ENCODE measurements at regions not wholly inside any gene's neighbourhood (a gene's known extent, or its start where the extent isn't known, plus 50 kb on each side); places are given as distances from the start of the nearest gene placed in this dataset.
"Not testable (repeated sequence)": the region's sequence is repeated elsewhere in the genome, so short reads cannot be mapped to it uniquely, and the experiment has no call there.

DNA sequence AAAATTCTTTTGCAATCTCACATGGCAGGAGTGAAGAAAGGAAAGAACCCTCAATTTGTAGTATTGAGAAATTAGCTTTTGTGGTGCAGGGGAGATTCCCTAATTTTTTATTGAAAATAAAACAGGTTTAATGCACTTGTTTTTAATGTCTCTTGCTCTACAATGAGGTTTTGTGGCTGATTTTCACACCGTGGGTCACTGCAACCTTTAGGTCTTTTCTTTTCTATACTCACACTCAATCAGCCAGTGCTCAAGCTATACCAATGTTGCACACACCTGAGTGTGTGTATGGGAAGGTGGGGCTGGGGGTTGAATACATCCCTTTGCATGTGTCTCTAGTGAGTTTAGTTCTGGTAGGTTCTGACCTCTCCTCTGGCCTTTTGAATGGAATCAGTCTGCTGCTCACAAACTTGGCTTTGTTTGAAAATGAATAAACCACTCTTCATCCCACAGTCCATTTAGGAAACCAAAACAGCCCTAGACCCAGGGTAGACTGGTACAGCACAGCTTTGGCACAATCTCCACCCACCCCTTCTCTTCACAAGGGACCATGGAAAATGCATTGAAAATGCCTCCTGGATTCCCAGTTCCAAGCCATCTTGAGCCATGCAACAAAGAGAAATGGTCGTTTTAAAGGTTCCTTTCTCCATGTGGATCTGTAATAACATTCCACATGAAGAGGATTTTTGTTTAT, 411.5 kb downstream of the SFMBT2 start:
- Mint-ChIP-seq H3K4me1 (ENCODE audit: low read depth) (peaks cover 8% of the 10 kb centered on the region), H3K4me3 (no peak overlapping the region), H3K27me3 (no peaks in the 10 kb centered on the region), H3K9me3 (no peaks in the 10 kb centered on the region), H3K36me3 (ENCODE audit: low read depth) (no peaks in the 10 kb centered on the region), H3K27ac (no peak overlapping the region)
- intact Hi-C loops (cut with micrococcal nuclease), result no loop called here

DNA sequence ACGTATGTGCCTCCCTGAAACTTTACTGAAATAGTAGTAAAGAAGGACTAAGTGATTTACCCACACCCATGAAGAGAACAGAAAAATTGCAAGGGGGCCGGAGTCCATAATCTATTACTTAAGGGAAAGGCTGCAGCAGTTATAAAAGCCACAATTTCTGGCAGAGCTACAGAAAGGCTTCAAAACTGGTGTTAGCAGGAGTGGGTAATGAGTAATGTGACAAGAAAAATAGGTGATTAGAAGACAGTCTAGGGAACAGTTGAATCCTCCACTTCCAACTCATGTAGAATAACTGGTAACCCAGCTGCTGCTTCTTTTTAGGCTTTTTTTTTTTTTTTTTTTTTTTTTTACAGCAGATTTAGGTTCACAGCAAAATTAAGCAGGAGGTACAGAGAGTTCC, 413.3 kb downstream of the SFMBT2 start:
- no peaks in the 10 kb centered on the region for H3K9me3 Mint-ChIP-seq
- H3K27ac Mint-ChIP-seq, result no peak overlapping the region

GRCh38 chr10:6996431-6996830, 414.4 kb downstream of the SFMBT2 start:
- Mint-ChIP-seq H3K4me1 (ENCODE audit: low read depth) (peaks cover 5% of the 10 kb centered on the region), H3K4me3 (no peak overlapping the region), H3K27ac (no peak overlapping the region), H3K36me3 (ENCODE audit: low read depth) (no peaks in the 10 kb centered on the region), H3K9me3 (no peaks in the 10 kb centered on the region), H3K27me3 (no peaks in the 10 kb centered on the region)
- intact Hi-C loops (cut with micrococcal nuclease), result no loop called here

More for the DNA sequence above, 413.3 kb downstream of the SFMBT2 start:
- Mint-ChIP-seq H3K4me3 (no peak overlapping the region), H3K4me1 (ENCODE audit: low read depth) (peaks cover 5% of the 10 kb centered on the region), H3K27me3 (no peaks in the 10 kb centered on the region), H3K36me3 (ENCODE audit: low read depth) (no peaks in the 10 kb centered on the region)
- intact Hi-C loops (cut with micrococcal nuclease), result no loop called here

DNA sequence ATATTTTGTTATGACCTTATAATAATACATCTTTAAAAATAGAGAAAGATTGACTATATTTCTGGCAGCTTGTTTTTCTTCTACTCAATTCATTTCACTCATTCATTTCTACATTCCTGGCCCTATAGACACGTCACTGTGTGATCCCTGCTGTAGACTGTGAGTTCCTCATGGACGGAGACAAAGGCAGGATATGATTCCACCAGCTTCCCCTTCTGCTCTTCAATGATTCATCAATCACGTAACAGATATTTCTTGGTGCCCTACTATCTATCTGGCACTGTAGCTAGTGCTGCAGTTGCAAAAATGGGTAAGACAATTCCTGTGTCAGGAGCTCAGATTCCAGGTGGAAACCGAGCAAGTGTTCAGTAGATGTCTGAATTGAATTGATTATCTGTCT, 415.0 kb downstream of the SFMBT2 start:
- no peaks in the 10 kb centered on the region for H3K27me3 Mint-ChIP-seq
- H3K9me3 Mint-ChIP-seq, result no peaks in the 10 kb centered on the region
- H3K27ac Mint-ChIP-seq, result no peak overlapping the region
- H3K4me1 Mint-ChIP-seq (ENCODE audit: low read depth), result peaks cover 8% of the 10 kb centered on the region
- no peak overlapping the region for H3K4me3 Mint-ChIP-seq
- intact Hi-C loops (cut with micrococcal nuclease), result no loop called here
- no peaks in the 10 kb centered on the region for H3K36me3 Mint-ChIP-seq (ENCODE audit: low read depth)

- no peak overlapping the region for H3K4me3 Mint-ChIP-seq
- peaks cover 11% of the 10 kb centered on the region for H3K4me1 Mint-ChIP-seq (ENCODE audit: low read depth)
- no peaks in the 10 kb centered on the region for H3K36me3 Mint-ChIP-seq (ENCODE audit: low read depth)
- no peaks in the 10 kb centered on the region for H3K27me3 Mint-ChIP-seq
- H3K9me3 Mint-ChIP-seq, result no peaks in the 10 kb centered on the region
- no peak overlapping the region for H3K27ac Mint-ChIP-seq
- intact Hi-C loops (cut with micrococcal nuclease), result no loop called here
Measured at GRCh38 chr10:6995341-6995740, 415.3 kb upstream of the PRKCQ start.

GRCh38 chr10:6990891-6991290, 410.8 kb upstream of the PRKCQ start:
- Mint-ChIP-seq H3K27ac (no peak overlapping the region), H3K4me3 (no peak overlapping the region), H3K4me1 (ENCODE audit: low read depth) (peaks cover 9% of the 10 kb centered on the region), H3K9me3 (no peaks in the 10 kb centered on the region), H3K36me3 (ENCODE audit: low read depth) (no peaks in the 10 kb centered on the region), H3K27me3 (no peaks in the 10 kb centered on the region)
- intact Hi-C loops (cut with micrococcal nuclease), result no loop called here

- H3K4me3 Mint-ChIP-seq, result no peak overlapping the region
- no peaks in the 10 kb centered on the region for H3K9me3 Mint-ChIP-seq
- peaks cover 6% of the 10 kb centered on the region for H3K4me1 Mint-ChIP-seq (ENCODE audit: low read depth)
- H3K27ac Mint-ChIP-seq, result no peak overlapping the region
- intact Hi-C loops (cut with micrococcal nuclease), result no loop called here
- no peaks in the 10 kb centered on the region for H3K36me3 Mint-ChIP-seq (ENCODE audit: low read depth)
- no peaks in the 10 kb centered on the region for H3K27me3 Mint-ChIP-seq
Measured at GRCh38 chr10:6988654-6989053, 408.6 kb upstream of the PRKCQ start.

DNA sequence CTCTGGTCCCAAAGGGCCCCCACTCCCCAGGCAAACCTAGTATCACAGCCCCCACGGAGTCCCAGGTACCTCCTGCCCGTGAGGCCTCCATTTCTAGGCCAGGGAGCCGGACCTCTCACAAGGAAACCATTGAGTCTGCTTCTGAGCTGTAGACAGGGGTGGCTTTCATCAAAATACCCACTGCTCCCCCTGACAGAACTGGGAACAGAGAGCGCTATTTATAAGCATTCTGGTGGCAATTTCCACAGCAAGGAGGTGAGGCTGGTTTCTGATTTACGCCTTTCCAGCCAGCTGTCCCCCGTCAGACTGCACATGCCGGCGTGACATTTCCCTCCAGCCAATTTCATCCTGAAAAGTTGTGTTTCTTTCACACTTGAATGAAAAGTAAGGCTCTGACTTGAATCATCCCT, 407.5 kb upstream of the PRKCQ start:
- Mint-ChIP-seq H3K27me3 (no peaks in the 10 kb centered on the region), H3K36me3 (ENCODE audit: low read depth) (no peaks in the 10 kb centered on the region), H3K4me1 (ENCODE audit: low read depth) (peaks cover 6% of the 10 kb centered on the region), H3K4me3 (no peak overlapping the region), H3K9me3 (no peaks in the 10 kb centered on the region), H3K27ac (no peak overlapping the region)
- intact Hi-C loops (cut with micrococcal nuclease), result no loop called here

- Mint-ChIP-seq H3K4me1 (ENCODE audit: low read depth) (peaks cover 6% of the 10 kb centered on the region), H3K36me3 (ENCODE audit: low read depth) (no peaks in the 10 kb centered on the region), H3K4me3 (no peak overlapping the region), H3K27me3 (no peaks in the 10 kb centered on the region), H3K27ac (no peak overlapping the region), H3K9me3 (no peaks in the 10 kb centered on the region)
- intact Hi-C loops (cut with micrococcal nuclease), result no loop called here
Measured at GRCh38 chr10:6986927-6987326, 406.9 kb upstream of the PRKCQ start.

DNA sequence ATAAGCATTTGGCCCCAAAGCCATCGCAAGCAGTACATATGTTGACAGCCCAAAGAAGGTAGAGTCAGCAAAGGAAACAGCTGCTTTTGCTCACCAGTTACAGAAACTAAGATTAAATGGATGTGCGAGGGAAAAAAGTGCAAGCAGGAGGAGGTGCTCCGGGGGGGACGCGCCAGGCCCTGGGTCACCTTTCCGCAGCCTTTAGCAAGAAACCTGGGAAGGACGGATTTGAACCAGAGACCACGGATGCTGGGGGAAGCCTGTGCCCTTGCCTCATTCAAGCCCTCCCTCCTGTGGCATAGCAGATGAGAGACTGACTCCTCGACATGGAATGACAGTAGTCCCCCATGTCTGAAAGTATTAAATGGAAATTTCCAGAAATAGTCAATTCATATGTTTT, 405.6 kb upstream of the PRKCQ start:
- peaks cover 1% of the 10 kb centered on the region for H3K4me1 Mint-ChIP-seq (ENCODE audit: low read depth)
- H3K27ac Mint-ChIP-seq, result no peak overlapping the region
- no peaks in the 10 kb centered on the region for H3K9me3 Mint-ChIP-seq
- intact Hi-C loops (cut with micrococcal nuclease), result no loop called here
- H3K27me3 Mint-ChIP-seq, result no peaks in the 10 kb centered on the region
- no peak overlapping the region for H3K4me3 Mint-ChIP-seq
- no peaks in the 10 kb centered on the region for H3K36me3 Mint-ChIP-seq (ENCODE audit: low read depth)

DNA sequence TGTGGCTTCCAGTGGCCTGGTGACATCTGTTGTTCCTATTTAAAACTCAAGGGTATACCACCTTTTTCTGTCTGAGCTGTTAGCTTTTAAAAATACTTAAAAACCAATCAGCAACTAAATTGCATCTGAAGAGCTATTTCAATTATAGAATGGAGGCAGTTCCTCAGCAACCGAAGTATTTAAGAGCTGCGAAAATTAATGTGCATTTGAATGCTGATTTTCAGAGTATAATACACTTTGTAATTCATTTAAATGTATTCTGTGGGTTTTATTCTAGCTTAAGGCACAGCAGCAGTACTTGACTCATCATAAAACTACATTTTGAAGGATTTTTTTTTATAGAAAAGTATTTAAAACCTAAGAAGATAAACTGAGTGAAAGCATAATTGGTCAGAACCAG, 404.9 kb upstream of the PRKCQ start:
- Mint-ChIP-seq H3K9me3 (no peaks in the 10 kb centered on the region), H3K27me3 (no peaks in the 10 kb centered on the region), H3K4me3 (no peak overlapping the region), H3K27ac (no peak overlapping the region), H3K36me3 (ENCODE audit: low read depth) (no peaks in the 10 kb centered on the region), H3K4me1 (ENCODE audit: low read depth) (peaks cover 5% of the 10 kb centered on the region)
- intact Hi-C loops (cut with micrococcal nuclease), result no loop called here

- H3K4me3 Mint-ChIP-seq; H3K4me1 Mint-ChIP-seq (ENCODE audit: low read depth); intact Hi-C loops (cut with micrococcal nuclease); H3K27ac Mint-ChIP-seq; H3K9me3 Mint-ChIP-seq; H3K36me3 Mint-ChIP-seq (ENCODE audit: low read depth); H3K27me3 Mint-ChIP-seq: not testable (repeated sequence)
Measured at GRCh38 chr10:6984016-6984415, 403.9 kb upstream of the PRKCQ start.

DNA sequence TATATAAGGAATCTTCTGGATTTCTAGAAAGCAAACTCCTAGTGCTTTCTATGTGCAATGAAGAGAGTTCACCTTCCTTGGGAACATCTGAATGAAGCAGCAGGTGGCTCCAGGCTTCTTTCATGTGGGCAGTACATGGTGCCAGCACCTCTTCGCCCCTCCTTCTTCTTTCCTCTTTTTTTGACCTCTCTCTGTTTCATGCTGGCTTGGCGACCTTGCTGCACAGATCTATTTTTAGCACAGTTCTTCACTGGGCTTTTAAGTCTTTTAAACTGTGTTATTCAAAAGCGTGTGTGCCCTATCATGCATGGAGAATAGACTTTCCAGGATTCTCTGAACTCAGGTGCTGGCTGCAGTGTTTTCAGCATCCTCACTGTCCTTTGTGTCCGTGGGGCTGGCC, 400.3 kb upstream of the PRKCQ start:
- Mint-ChIP-seq H3K36me3 (ENCODE audit: low read depth) (no peaks in the 10 kb centered on the region), H3K27me3 (no peaks in the 10 kb centered on the region), H3K9me3 (no peaks in the 10 kb centered on the region), H3K4me3 (no peak overlapping the region), H3K27ac (no peak overlapping the region), H3K4me1 (ENCODE audit: low read depth) (peaks cover 5% of the 10 kb centered on the region)
- intact Hi-C loops (cut with micrococcal nuclease), result no loop called here

DNA sequence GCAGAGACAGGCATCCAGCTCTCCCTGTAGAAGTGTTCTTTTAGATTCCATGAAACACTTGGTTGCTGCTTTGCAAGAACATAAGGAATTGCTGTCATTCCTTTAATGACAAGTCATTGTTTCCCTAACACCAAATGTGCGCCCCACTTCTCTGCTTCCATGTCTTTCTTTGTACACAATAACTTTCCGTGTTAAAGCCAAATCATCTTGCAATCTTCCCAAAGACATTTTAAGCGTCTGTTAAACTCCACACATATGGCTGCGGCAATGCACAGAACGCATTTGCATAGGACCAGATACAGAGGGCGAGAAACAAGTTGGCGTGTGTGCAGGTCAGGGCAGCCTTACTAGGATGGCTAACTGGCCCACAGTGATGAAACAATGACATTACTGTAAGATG, 399.3 kb upstream of the PRKCQ start:
- intact Hi-C loops (cut with micrococcal nuclease), result no loop called here
- Mint-ChIP-seq H3K27me3 (no peaks in the 10 kb centered on the region), H3K36me3 (ENCODE audit: low read depth) (no peaks in the 10 kb centered on the region), H3K27ac (no peak overlapping the region), H3K4me3 (no peak overlapping the region), H3K9me3 (no peaks in the 10 kb centered on the region), H3K4me1 (ENCODE audit: low read depth) (peaks cover 12% of the 10 kb centered on the region)

DNA sequence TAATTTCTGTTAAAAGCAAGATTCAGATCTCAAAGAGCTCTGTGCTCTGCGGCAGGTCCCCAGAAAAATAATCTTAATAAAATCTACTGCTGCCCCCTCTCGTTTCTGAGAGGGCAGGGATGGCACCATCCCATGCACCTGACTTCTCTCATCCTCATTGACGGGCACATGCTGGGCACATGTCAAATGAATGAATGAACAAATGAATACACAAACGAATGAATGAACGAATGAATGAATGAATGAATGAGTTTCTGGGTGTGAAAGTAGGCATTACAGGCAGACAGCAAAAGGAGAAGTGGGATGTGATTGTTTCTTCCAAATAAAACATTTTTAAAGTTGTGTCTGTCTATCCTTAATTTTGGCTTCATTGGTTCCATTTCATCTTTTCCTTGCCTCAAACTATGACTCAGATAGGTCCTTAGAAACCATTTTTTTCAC, 398.1 kb upstream of the PRKCQ start:
- no peaks in the 10 kb centered on the region for H3K9me3 Mint-ChIP-seq
- no peak overlapping the region for H3K27ac Mint-ChIP-seq
- peaks cover 19% of the 10 kb centered on the region for H3K4me1 Mint-ChIP-seq (ENCODE audit: low read depth)
- no peak overlapping the region for H3K4me3 Mint-ChIP-seq
- H3K36me3 Mint-ChIP-seq (ENCODE audit: low read depth), result no peaks in the 10 kb centered on the region
- H3K27me3 Mint-ChIP-seq, result no peaks in the 10 kb centered on the region
- intact Hi-C loops (cut with micrococcal nuclease), result no loop called here

Data from dendritic cell treated with granulocyte-macrophage colony-stimulating factor and Interleukin-4, amounts not matched to agents 40 ng/mL and 50 ng/mL, for 4 days (primary cell).